ENCODE measurements at regions not wholly inside any gene's neighbourhood (a gene's known extent, or its start where the extent isn't known, plus 50 kb on each side); places are given as distances from the start of the nearest gene placed in this dataset.

GRCh38 chr14:106163316-106163715, 636.9 kb downstream of the TMEM121 start:
- no peak for TF ChIP-seq TAF1 (IDR thresholded peaks at IDR 0.05; ENCODE audit: borderline replicate concordance, low read depth, low read length)
- TF ChIP-seq POLR2A (IDR thresholded peaks at IDR 0.05; ENCODE audit: low read depth, low read length), result no peak
